NCI-H82 (cell line): ENCODE measurements at regions not wholly inside any gene's neighbourhood (a gene's known extent, or its start where the extent isn't known, plus 50 kb on each side); places are given as distances from the start of the nearest gene placed in this dataset.

Source experiments
- DNase-seq: peaks from one replicate; lab custom pipeline; 2025; lab: John Stamatoyannopoulos, UW

DNA sequence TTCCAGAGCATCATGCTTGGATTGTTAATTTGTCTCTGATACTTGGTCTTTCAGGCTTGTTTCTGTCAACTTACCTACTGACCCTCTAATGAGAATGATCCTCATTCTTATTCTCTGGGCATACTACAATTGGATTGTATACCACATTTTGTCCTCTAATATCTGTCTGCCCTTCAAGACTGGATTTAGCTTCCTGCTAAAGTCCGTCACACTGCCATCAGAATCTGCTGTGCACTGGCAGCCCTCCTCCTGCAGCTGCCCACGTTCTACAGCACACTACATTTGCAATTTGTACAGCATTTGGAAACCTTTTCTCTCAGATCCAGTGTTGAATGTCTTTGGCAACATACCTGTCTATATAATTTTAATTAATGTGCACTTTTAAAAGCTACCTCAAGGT is 183.1 kb downstream of the ZNF330 start:
- DNase-seq = peak; percentile 15

DNA sequence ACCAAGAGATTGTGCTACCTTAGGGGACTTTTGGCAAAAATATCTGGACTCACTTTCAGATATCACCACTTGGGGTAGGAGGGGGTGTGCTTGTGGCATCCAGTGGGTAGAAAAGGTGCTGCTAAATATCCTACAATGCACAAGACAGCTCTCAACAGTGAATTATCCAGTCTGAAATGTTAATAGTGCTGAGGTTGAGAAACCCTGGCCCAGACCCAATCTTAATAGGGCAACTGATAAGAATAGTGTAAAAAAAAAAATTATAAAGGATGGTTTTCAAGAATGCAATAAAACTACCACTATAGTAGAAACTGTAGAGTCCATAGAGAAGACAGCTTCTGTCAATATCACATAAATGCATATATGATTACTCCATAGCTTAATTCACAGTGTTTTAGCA is 185.5 kb downstream of the ZNF330 start:
- no peak for DNase-seq

DNA sequence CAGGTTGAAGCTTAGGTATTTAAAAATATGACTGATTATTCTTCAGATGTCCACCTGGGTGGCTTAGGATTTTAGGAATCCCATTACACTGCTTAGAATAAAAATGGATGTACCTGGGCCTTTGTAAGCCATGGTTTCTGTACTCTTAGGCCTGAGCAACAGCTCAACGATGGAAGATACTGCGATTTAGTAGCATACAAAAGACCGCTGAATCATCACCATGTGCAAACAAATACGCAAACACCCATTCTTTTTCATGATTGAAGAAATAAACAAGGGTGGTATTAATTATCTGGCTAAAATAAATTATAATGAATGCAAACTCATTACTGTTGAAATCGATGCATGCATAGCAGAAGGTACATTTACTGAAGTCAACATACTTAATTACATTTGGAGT is 188.9 kb downstream of the ZNF330 start:
- peak; percentile 48 for DNase-seq

DNA sequence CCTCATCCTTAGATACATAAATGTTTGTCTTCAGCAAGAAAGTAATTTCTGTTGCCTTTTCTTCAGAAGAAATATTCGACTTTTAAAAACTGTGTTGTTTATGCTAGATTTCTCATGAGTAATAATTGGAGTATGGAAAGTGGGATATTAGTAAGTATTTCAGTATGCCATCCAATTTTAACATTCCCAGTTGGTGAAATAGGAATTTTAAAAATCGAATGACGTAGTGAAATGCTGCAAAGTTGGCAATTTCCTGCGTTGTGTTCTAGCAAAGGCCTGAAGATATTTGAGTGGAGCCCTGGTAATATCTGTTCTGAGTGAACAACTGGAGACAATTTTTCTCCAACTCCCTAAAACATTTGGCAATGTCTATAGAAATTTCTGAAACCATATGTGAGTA is 190.1 kb downstream of the ZNF330 start:
- no peak for DNase-seq

DNA sequence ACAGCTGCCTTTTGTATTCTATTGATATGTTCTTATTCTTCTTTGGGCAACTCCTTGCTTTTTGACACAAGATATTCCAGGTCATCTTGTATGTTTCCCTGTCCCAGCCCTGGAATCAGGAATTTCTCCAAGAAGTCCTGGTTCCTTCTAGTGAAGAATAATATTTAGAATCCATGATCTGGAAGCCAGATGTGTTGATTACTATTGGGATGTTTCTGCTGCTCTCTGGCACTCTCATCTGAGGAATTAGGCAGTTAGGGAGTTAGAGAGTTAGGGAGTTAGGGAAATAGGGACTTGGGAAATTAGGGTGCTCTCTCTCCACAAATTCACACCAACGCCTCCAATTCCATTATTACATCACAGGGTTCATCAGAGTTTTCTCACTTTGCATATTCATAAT is 191.2 kb downstream of the ZNF330 start:
- DNase-seq = no peak

DNA sequence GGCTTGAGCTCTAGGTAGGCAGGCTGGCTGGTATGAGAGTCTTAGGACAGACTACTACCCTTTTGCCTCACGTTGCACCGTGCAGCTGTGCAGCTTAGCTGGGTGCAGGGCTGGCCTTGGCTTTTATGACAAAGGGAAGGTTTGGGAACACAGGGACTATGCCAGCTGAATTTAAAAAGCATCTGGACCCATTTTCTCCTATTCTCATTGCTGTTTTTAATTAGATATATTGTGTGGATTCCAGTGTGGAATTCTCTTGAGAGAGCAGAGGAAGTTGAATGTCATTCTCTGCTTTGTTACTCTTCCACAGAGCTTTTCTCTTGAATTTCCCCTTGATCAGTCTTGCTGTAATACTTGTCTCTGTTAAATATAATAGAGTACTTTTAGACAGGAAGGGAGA is 192.7 kb downstream of the ZNF330 start:
- DNase-seq = no peak

DNA sequence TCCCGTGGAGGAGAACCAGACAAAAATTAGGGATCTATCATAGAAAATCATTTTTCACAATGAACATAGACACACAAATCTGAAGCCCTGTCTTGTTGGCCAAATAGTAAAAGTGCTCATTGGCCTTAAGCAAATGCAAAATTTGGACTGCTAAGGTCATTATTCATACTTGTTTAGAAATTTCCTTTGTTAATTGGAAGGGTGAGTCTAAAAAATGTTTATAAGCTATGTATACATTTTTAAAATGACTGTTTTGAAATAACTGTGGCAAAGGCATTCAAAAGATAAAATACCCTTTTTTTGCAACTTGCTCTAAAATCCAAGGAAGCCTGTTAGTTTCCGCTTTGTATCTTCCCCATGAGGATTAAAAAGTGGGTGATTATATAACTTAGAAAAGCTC is 195.0 kb downstream of the ZNF330 start:
- DNase-seq = no peak

DNA sequence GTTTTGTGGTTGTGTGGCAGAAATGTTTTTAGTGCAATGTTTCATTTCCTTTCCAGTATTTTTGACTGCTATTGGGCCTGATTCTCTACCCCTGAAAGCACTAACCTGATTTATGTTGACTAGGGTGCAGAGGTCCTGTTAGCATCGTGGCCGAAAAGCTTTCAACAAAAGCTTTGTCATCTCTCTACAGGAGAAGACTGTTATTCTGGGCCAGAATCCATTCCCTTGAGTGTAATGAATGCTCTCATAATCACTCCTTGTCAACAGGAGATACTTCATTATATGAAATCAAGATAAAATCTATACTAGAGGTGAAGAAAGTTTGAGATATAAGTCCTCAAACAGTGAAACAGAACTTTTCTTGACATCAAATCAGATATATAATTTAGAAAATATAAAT is 195.5 kb downstream of the ZNF330 start:
- DNase-seq = no peak

DNA sequence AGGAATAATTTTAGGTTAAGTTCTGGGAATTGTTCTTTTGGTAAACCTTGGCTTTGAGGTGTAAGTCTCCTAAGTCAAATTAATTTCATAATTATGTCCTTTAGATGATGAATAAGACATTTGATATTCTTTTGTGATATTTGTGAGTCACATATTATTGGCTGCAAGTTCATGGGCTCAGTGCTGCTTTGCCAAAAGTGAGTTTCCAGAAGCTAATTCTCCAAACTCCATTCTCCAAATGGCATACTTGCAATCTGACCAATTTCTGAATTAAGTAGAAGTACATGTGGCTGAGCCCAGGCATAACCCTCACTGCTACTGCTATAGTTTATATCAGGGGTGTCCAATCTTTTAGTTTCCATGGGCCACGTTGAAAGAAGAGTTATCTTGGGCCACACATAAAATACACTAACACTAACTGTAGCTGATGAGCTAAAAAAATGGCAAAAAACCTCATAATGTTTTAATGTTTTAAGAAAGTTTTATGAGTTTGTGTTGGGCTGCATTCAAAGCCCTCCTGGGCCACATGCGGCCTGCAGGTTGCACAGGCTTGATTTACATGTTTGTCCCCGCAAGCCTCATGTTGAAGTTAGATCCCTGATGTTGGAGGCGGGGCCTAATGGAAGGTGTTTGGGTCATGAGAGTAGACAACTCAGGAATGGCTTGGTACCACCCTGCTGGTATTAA is 196.1 kb downstream of the ZNF330 start:
- no peak for DNase-seq

DNA sequence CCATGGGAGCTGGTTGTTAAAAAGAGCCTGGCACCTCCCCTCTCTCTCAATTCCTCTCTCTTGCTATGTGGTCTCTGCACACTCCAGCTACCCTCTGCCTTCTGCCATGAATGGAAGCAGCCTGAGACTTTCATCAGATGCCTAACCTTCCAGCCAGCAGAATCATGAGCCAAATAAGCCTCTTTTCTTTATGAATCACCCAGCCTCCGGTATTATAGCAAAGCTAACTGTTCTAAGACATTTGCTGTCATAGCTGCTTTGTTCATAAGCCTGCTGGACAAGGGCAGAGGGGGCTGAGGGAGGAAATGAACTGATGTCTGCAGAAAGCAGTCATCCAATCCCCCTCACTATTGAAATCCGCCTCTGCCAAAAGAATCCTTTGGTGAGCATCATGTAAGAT is 196.7 kb downstream of the ZNF330 start:
- no peak for DNase-seq

DNA sequence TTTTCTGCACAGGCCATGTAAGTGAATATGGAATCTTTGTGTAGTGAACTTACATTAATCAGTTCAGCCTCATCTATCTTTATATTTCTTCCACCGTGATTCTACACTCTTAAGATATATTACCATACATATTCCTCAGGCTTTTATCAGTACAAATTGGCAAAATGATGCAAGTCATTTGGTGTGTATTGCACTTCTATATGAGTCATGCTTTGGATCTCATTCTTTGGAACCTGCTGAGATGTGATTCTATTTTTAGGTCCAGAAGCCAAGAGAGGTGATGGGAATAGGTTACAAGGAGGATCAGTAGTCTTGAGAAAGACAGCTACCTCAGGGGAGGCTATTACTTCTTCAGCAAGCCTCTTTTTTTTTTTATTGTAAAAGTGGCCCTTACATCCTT is 204.4 kb downstream of the ZNF330 start:
- DNase-seq = no peak

DNA sequence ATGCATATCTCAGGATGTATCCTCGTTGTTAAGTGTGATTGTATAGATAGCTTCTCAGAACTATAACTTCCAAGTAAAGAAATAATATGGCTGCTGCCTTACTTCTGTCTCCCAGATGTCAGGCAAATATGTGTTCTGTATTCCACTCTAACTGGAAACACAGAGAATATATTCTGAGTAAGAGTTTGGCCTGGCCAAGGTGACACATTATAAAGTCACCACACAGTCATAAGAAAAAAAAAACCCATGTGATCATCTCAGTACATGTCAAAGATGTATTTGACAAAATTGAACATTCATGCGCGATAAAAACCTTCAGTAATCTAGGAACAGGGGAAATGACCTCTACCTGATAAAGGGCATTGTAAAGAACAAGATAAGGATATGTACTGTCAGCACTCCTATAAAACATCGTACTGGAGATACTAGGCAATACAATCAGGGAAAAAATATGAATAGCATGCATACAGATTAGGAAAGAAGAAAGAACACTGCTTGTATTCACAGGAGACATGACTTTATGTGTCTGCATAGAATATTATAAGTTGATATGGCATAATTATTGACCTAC is 207.1 kb downstream of the ZNF330 start:
- no peak for DNase-seq

DNA sequence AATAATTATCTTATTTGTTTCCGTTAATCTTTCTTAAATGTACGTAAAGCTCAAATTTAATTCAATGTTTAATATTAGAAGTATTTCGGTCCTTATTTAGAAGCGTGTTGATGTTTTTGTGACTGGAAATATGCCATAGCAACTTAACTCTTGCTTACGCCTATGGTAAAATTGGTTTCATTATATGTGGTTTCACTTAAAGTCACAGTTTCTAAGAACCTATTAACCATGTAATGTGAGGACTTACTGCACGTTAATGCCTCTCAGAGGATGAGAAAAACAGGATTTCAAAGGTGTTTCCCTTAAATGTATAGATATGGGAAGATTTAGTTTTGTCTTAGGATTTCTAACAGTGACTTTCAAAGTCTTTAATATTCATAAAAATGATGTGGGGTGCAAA is 206.4 kb upstream of the IL15 start:
- no peak for DNase-seq

DNA sequence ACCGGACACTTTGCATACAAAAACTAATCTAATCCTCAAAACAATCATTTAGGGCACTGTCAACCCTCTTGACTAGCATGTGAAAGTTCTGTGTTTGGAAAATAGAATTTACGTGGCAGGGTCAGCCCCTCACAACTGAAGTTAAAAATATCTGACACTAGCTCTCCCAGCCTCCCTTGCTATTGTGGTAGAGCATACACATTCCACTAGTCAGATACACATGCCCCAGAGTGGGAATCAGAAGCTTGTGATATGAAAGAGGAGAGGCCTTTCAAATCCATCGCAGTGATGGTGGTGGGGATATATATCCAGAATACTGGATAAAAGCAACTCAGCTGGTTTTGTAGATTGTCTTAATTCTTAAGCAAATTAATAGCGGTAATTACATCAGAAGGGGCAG is 205.7 kb upstream of the IL15 start:
- DNase-seq = no peak

DNA sequence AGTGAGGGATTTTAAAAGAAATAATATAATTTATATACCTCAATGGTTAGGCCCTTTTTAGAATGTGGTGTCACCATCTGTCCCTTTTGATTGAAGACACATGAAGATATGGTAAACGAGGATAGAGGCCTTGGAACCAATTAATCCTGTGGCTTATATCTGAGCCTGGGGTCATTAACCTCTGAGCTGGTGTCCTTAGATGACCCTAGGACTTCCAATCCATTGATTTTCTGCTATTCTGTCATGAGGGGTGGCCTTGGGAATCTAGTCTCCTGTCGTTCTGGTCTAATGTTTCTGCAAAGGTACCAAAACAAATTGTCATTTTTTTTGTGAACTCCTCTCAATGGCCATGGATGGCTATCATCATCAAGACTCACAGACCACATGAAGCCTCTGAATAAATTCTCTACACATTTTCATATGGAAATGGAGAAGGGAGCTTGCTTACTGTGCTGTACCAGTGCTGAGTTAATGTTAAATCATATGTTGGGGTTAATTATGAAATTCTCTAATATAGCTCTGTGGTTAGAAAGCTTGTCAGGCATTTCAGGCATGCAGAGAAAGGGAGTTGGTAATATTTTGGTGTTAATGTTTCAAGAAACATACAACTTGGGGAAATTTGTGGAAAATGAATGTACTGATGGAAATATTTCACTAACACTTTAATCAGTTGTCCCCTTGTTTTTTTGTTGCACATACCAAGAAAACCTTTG is 204.2 kb upstream of the IL15 start:
- DNase-seq = peak; percentile 64

DNA sequence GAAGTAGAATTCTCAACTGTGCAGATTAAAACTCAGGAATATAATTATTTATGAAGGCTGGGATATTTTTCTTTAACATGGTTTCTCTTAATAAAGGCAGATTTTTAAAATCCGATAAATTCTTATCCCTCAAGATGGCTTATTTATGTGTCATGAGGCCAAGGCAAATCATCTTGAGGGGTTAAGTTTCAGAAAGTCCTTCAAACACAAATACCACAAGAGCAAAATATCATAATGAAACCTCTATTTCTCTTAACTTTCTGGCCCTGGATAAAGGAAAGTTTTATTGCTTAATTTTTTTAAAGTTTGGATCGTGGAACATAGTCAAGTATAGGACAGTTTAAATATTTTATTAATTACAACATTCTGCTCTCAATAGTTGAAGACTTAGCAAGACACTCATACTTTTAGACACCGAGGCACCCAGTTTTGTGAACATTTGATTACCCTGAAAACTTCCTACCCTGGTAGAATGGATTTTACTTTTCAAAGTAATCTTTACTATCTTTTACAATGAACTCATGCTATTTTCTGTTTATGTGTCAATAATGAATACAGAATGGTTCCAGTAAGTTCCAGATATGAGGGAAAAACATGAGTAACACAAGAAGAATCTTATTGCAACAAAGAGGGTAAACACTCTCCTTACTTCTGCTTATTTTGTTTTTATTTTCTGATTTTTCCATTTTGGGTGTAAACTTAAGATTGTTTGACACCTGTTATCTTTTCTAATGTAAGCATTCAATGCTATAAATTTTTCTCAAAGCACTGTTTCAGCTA is 200.7 kb upstream of the IL15 start:
- DNase-seq = no peak

DNA sequence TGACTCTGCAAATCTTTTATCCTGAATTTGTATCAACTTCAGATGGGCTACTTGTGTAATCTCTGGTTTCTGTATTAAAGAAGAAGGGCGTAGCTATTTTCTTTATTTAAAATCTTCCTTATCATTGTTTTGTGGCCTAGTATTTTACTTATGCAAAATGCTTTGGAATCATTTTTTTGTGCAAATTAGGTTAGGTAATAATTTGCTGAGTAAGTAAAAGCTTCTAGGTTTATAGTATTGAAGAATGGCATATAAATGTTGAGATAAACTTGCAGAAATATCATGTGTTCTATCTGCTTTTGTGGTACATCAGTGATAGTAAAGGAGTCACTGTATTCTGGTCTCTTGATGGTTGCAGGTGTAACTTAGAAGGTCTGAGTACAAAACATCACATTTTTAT is 197.2 kb upstream of the IL15 start:
- DNase-seq = no peak

DNA sequence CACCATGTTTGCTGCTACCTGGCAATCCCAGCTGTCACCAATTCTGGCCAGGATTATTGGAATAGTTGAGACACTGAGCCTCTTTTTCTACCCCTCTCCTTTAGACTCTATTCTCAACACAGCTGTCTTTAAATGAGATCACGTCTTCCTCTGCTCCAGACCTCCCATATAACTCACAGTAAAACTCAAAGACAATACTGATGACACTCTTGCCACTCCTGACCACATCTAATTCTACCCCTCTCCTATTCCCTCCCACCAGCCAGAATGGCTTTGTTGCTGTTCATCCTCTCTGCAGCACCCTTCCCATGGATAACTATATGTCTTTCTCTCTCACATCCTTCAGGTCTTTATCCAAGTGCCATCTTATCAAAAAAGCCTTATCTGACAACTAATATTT is 188.6 kb upstream of the IL15 start:
- DNase-seq = no peak

DNA sequence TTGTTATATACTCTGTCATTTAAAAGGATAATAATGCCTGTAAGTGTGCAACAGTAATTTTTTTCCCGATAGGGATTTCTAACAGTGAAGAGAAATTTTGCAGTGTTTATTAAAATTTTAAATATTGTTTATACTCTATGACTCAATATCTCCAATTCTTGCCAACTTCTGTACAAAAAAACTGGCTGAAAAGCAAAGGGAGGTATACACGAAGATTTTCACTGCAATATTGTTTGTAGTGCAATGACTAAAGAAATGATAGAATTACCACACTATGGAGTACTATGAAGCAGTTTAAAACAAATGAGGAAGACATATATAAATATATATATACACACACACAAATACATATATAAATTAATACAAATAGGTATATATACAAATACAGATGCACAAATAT is 187.9 kb upstream of the IL15 start:
- DNase-seq = no peak

DNA sequence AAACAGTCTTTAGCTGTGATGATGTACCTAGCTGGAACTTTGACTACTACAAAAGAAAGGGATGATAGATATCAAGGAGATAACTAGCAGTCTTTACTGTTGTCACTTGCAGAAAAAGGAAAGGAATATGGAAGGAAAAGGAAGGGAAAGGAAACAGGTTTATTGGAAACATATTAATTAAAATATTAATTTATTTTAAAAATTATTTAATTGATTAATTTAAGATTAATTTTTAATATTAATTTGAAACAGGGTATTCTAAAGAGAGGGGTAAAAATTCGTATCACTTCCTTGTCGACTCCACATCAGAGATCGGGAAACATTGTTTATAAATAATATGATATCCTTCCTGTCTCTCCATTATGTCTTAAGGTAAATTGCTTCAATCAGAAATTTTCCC is 186.5 kb upstream of the IL15 start:
- DNase-seq = no peak

DNA sequence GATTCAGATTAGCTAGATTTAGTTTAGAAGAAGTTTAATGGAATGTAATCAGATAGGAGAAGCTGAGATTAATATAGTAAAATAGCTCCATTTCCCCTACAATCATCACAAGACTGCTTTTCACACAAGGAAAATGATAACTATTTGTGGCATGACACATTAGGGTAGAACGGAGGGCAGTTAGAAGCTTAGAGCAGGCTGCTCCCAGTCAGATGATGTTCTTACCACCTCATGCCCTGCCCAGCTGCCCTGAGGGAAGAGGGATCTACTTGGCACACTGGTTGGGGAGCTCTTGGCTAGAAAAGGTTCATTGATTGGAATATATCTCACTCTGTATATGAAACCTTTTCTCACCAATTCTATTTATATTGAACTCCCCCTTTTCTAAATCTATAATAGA is 180.7 kb upstream of the IL15 start:
- DNase-seq = no peak

DNA sequence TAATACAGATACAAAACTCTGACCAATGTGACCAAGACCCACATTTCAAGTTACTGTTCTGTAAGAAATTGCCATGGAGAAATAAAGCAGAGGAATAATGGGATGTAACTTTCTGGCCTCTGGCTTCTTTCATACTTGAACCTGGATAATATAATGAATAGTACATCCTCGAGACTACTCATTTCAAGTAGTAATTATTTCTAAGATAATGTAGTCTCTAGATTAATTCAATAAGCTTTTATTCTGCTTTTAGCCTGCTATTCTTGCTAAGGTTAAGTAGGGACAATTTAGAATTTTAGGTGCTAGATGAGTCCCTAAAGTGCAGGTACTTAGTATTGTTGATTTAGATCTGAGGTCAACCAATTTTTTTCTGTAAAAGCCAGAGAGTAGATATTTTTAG is 178.7 kb upstream of the IL15 start:
- DNase-seq = no peak

DNA sequence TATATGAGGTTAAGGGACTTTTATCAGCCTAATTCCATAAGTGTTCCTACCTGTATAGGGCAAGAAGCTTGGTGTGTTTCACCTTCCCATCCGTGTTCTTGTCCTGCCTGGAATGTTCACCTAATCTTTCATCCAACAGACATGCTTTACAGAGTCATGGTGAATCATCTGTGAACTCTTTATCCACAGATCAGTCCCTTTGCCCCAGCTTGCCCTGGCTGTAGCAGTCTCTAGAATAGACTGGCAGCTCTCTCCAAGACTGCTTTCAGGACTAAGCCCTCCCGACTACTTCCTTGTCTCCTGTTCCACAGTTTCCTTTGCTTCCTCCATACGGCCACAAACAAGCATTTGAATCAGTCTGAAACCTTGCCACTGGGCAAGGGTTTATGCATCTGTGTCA is 177.9 kb upstream of the IL15 start:
- no peak for DNase-seq
